ENCODE measurements at regions not wholly inside any gene's neighbourhood (a gene's known extent, or its start where the extent isn't known, plus 50 kb on each side); places are given as distances from the start of the nearest gene placed in this dataset.

DNA sequence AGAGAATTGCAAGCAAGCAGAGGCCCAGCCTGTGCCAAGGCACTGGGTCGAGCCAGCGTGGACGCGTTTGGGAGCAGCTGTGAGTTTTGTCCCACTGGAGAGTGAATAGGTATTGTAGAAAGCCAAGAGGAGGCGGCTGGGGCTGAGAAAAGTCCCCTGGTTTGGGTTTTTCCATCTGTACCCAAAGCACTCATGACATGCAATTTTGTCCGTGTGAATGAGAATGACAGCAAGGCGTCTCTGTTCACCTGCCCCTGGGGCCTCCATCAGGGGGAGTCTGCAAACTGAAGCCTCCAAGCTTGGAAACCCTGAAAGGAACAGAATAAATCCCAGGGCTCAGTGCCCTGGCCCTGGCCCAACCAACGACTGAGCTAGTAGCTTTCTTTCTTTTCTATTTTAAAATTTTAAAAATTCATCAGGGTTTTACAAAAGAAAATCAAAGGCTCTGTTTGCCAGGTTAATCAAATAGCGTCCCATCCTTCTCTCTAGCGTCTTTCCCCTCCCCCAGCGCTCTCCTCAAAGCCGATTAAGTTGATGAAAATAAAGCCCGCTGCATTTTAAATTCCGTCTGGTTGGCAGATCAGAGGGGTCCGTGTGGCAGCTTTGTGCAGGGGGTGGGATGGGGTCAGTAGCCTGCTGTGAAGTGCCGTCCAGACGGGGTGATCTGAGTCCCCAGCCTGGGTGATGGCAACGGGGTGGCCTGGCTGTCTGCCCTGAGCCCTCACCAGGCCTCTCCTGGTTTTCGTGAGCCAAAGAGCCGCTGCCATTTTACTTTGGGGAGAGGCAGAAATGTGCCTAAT is 171.0 kb downstream of the KATNIP start:
- no peak for DNase-seq

GRCh38 chr16:27721531-27722181 is 171.7 kb downstream of the KATNIP start:
- DNase-seq, result peak; percentile 40

- no peak for DNase-seq
Measured at GRCh38 chr16:27722207-27722606, 172.3 kb downstream of the KATNIP start.

DNA sequence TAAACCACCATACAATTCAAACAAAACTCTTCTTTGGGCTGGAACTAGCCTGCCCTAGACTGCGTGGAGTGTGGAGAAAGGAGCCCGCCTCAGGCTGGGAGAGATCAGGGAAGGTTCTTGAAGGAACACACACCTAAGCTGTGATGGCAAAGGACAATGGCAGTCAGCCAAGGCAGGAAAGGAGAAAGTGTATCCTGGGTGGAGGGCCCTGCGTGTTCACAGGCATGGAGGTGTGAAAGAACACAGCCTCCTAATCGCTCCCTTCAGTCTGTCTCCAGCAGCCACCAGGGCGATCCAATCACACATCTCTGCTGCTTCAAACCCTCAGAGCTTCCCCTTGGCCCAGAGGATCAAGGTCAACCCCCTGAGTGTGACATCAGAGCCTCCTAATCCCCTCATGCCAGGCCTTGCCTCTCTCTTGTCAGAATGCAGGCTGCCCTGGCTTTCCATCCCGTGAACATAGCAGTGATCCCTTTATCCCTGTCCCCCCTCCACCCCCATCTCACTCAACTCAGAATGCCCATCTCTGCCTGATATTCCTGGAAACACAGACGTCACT is 173.0 kb downstream of the KATNIP start:
- no peak for DNase-seq

GRCh38 chr16:27723711-27724481 is 174.0 kb downstream of the KATNIP start:
- DNase-seq, result no peak

DNA sequence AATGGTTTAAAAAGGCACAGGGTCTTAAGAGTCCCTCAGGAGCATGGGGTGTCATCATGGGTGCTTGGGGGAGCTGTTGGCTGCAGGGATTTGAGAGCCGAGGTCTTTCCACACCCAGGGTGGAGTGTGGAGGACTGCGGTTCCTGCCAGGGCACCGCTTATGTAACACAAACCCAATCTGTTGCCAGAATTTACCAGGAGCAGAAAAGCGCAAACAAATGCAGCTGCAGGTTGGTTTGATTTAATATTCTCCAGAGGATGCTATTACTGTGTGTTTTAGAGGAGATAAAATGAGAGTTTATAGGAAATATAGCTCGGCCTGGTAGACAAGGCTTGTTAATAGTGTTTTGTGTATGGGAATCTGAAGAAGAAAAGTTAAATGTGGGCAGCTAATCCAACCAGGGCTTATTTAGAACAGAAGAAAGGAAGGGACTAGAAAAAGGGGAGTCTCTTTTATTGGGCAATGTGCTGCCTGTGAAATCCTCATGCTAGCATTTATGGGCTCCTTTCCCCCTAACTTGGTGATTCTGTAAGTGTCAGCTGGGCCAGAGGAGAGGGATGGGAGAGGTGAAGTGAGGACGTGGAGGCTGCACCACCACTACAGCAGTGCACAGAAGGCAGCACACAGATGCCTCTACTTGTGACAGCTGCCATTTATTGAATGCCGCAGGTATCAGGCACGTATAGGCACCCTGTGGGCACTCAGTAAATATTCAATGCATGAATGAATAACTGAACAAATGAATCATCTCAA is 174.7 kb downstream of the KATNIP start:
- no peak for DNase-seq

DNA sequence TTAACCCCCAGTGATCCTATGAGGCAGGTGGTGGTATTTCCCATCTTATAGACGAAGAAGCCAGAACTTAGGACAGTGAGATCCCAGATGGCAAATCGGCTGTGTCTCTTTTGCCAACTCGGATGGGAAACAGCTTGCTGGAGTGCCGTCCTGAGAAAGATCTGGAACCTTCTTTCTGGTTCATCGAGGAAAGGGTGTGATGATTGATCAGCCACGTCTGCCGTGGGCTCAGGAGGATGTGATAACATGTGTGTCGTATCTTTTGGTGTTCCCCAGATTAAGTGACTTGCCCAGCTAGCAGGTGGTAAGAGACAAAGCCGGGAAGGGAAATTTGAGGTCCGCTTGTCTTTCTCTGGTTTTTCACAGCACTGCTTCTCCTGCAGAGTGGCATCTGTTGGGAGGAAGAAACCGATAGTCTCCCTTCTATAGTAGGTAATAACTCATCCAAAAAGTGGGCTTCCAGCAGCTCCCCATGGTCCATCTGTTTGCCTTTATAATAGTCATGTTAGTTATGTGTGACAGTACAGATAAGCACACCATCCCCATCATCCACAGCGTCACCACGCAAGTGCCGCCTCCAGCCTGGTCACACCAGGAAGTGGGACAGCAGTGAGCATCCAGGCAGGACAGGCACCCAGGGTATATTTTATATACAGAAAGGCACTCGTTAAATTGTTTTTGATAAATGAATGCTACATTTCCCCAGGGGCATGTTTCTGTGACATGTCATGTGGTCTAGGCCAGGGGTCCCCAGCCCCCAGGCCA is 175.5 kb downstream of the KATNIP start:
- DNase-seq, result no peak

GRCh38 chr16:27726621-27727261 is 176.8 kb downstream of the KATNIP start:
- DNase-seq, result no peak

GRCh38 chr16:27727941-27728340 is 178.0 kb downstream of the KATNIP start:
- no peak for DNase-seq

DNA sequence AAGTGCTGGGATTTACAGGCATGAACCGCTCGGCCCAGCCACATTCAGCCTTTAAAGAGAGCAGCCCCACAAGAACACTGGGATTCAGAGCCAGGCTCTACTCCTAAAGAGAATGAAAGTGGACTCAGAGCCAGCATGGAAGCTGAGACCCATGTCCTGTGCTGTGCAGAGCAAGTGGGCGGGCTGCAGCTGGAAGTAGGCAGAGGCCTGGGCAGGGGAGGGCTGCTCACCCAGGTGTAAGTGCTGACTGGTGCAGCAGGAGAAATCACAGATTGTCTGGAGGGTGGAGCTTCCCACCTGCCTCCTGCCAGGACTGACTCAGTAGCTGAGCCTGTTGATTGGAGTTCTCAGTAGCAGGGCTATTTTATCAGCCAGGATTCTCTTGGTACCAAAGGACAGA is 178.7 kb downstream of the KATNIP start:
- DNase-seq, result no peak

DNA sequence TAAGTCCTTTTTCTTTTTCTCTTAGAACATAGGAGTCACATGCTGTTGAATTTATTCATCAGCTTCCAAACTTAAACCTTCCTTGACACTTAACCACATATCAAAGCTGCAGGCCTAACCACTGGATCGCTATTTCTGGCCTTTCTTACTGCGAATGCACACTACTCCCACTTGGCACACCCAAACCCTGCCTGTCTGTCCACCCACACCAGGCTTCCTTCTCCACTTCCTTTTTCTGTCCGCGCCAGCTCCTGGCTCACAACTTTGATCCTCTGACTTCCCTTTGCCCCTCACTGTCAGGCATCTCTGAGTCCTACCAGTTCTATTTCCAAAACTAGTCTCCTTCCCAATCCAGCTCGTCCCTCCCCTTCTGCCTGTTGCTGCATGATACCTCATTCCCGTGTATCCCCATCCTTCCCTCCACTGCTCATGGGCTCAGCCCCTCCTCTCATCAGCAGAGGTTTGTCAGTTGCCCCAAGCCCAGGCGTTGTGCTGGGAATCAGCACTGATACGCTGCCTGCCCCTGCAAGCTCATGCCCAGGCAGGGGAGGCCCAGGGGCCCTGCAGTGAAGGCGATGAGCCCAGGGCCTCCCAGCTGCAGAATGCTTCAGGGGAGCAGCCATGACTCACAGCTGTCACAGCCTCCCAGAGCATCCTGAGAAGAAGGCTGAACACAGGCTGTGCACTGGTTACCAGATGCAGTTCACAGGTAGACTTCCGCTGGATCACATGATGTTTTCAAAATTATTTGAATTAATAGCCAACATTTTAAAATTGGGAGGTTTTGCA is 179.8 kb downstream of the KATNIP start:
- no peak for DNase-seq

- DNase-seq, result no peak
Measured at GRCh38 chr16:27730661-27731210, 180.8 kb downstream of the KATNIP start.

DNA sequence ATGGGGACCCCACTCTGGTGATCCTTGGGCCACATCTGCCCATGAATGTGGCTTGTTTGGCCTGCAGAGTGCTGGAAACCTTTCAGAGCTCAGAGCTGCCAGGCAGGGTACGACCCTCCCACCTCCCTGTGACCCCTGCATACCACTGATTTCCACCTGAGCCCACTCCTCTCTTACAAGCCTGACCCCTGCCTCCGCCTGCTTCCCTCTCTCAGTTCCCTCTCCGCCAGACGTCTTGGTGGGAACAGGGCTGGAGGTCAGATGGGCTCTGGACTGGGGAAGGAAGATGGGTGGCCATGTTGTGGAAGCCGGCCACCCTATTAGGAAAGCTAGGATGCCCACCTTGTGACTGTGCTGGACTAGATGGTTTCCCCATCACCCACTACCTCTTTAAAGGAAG is 185.1 kb downstream of the KATNIP start:
- no peak for DNase-seq

- no peak for DNase-seq
Measured at GRCh38 chr16:27736431-27736830, 186.5 kb downstream of the KATNIP start.

DNA sequence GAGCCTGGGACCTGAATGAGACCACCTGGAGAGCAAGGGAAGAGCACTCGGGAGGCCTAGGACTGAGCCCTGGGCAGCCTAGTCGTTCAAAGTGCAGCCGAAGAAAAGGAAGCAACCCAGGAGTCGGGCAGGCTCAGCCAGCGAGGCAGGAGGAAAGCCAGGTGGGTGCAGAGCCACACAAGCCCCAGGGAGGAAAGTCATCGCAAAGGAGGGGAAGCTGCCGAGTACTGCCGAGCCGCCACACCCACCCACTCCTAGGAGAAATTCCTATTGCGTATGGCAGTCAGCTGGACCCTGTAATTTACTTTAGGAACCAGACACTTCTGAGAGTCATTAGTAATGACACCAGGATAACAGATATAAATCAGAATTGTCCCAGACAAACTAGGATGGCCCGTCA is 187.6 kb downstream of the KATNIP start:
- no peak for DNase-seq

All from fibroblast of skin of abdomen (primary cell).